Head of caudate nucleus (tissue), 42 donors: ENCODE measurements at regions not wholly inside any gene's neighbourhood (a gene's known extent, or its start where the extent isn't known, plus 50 kb on each side); places are given as distances from the start of the nearest gene placed in this dataset.
"Not testable (repeated sequence)": the region's sequence is repeated elsewhere in the genome, so short reads cannot be mapped to it uniquely, and the experiment has no call there.

Experiments used
- DNase-seq, 42 donors: peaks; one replicate each; pipeline versions ENCODE4 v3.0.0 to v3.0.0-alpha.2; 2020 to 2021; ENCODE audit warnings: mixed read lengths in 7 of 42
- intact Hi-C: fragments of 100-400 bp; cut with DNase I; formaldehyde crosslinking; loops from one replicate; pipeline ENCODE4 v1.15.0; 2022

DNA sequence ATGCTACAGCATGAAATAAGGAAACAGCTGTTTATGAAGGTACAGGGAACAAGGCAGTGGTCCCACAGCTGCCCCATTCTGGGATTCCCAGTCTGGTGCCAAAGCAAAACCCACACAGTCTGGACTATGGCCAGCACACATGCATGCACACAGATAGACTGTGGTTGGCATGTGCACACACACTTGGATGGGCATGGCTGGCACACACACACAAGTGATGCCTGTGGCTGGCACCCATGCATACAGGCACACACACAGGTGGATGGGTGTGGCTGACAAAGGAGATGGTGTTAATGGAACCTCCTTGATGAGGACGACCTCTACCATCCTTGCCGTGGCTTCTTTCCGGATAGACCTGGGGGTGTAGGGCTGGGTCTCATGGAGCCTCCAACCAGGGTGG is 114.0 kb upstream of the LYZL2 start:
- no peak for DNase-seq
- intact Hi-C loops, result no loop called here

DNA sequence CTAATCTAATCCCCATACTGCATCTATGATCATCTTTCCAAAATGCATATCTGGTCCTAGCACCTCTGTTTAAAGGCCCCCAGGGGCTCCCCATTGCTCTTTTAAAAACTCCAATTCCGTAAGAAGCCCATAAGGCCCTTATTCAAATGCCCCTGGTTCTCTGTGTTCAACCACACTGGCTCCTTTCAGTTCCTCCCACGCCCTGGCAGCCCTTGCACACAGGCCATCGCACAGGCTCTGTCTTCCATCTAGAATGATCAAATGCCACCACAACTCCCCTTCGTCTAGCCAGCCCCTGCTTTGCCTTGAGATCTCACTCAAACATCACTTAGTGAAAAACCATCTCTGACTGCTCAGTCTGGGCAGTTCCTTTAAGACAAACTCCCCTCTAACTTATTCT is 112.9 kb upstream of the LYZL2 start:
- intact Hi-C loops, result no loop called here
- DNase-seq, result no peak

DNA sequence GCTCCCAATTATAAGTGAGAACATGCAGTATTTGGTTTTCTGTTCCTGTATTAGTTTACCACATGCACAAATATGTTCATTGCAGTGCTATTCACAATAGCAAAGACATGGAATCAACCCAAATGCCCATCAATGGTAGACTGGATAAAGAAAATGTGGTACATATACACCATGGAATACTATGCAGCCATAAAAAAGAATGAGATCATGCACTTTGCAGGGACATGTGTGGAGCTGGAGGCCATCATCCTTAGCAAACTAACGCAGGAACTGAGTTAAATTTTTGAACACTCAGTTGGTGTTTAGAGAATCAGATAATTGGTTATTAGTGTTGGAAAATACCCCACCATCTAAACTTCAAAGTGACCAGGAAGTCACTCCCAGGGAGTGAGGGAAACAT is 111.2 kb upstream of the LYZL2 start:
- DNase-seq, intact Hi-C loops: not testable (repeated sequence)

DNA sequence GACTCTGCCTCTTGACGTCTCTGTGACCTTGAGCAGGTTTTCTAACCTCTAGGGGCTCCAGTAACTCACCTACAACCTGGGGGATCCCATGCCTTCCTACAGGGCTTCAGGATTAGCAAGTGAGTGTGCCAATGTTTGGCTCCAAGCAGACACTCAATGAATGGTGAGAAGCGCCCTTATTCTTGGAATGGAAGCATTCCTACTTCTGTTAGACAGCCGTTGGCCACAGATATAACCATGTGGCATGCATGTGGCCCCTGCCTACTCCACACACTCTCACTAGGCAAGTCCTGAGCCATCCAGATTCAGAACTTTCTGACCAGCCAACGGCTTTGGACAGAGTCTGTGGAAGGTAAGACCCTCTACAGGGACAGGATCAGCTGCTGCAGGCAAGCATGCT is 108.9 kb upstream of the LYZL2 start:
- DNase-seq, result no peak
- intact Hi-C loops, result no loop called here

DNA sequence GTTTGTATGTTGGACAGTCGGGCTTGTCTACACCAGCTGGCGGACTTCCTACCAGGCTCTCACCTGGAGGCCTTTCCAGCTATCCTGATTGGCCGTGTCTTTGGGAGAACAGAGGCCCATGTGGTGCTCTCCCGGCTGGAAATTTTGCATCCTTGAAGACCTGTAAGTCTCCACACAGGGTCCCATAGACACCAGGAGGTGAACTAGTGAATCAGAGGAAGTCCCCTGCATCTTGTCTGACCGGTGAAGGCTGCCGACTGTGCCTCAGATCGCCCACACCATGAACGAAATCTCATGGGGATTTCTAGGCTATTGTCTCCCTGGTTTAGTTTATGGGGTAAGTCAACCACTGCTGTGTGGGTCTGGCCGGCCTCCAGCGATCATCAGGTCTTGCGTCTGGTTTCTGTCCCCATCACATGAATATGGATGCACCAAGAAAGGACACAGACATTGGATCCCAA is 108.4 kb upstream of the LYZL2 start:
- intact Hi-C loops, result no loop called here
- DNase-seq, result no peak

DNA sequence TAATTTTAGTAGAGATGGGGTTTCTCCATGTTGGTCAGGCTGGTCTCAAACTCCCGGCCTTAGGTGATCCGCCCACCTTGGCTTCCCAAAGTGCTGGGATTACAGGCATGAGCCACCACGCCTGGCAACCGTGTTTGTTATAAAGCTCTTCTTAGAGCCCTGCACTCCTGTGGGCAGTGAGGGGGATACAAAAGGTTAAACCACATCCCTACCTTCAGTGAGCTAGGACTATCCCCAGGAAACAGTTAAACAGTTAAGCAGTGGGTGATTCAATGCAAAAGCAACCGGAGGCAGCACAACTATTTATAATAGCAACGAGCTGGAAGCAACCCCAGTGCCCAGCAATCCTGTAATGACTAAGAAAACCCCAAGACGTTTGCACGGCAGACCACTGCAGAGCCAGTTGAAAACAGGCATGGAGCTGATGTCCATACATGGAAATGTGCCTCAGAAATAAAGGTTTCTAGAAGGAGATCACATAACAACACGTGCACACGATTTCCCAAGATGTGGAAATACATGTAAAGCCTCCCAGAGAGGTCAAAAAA is 107.2 kb upstream of the LYZL2 start:
- intact Hi-C loops, result no loop called here
- no peak for DNase-seq

DNA sequence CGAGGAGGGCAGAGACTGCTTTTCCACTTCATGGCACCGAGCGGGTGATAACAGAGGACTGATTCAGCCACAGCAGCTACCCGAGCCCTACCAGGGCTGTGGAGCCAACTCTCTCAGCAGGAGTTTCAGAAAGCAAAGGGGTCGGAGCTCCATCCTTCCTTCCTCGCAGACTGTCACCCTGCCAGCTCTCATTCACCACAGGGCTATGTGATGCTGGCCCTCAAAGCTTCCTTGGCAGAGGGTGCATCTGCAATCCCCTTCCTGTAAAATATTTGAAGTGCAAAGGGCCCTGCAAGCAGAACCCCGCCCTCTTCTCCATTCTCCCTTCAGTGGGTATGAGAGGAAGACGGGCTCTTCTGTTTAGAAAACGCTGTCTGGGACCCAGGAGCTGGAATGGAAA is 105.3 kb upstream of the LYZL2 start:
- DNase-seq, result no peak

DNA sequence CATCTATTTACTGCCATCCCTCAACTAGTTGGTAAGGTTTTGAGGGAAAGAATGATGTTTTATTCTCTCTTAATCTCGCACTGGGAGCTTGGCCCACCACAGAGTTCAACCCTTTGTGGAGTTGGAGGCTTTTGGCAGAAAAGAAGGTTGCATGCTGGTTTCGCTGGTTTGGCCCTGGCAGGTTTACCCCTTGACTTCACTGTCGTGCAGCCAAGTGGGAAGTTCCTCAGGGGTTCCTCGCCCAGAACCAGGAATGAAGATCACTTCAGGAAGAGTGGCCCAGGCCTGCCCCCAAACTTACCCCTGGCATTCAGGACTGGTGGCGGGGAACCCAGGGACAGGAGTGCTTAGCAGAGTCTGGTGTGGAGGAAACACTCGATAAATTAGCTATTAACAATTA is 103.1 kb upstream of the LYZL2 start:
- intact Hi-C loops, result no loop called here
- no peak for DNase-seq

More for the DNA sequence above, 105.3 kb upstream of the LYZL2 start:
- intact Hi-C loops, result no loop called here

DNA sequence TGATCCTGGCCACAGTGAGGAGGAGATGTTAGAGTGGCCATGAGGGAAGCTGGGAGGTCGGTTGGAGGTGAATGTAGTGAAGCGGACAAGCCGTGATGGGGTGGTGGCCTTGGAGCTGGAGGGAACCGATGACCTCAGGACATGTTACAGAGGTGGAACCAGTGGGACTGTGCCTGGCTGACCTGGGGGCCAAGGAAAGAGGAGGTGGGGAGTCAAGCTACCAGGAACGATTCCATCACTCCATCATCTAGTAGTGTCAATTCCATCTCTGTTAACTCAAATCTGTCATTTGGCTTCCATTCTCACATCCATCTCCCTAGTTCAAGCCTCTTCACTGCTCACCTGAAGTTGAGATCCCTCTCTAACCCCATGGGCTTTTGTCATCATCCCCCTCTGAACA is 102.4 kb upstream of the LYZL2 start:
- intact Hi-C loops, result no loop called here

DNA sequence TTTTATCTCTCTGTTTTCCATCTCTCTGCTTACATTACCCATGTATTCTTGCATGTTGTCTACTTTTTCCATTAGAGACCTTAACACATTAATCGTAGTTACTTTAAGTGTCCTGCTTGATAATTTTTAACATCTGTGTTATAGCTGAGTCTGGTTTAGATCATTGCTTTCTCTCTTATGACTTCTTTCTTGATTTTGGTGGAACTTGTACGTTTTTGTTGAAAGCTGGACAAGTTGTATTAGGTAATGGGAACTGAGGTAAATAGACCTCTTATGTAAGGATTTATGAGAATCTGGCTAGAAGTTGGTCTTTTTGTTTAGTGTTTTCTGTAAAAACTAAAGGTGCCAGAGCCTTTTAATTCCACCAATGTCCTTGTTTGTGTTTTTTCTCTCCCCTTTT is 100.8 kb upstream of the LYZL2 start:
- no peak for DNase-seq
- intact Hi-C loops, result no loop called here

More for the DNA sequence above, 102.4 kb upstream of the LYZL2 start:
- no peak for DNase-seq

DNA sequence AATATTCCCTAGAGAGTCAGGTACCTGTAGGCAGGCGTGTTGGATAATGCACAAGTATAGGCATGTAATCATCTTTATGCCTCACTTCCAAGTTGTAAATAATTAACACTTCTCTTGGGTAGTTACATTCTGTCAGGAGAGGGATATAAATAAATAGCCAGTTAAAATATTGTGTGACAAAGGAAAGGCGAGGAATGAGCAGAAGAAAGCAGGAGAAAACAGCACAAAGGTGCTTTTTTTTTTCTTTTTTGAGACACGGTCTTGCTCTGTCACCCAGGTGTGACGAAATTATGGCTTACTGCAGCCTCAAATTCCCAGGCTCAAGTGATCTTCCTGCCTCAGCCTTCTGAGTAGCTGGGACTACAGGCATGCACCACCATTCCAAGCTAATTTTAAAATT is 99.2 kb upstream of the LYZL2 start:
- no peak for DNase-seq
- intact Hi-C loops, result loop anchor here (5.0 kb wide), 1 partner anchor 1079 kb away; no protein-coding TSS in a partner anchor

DNA sequence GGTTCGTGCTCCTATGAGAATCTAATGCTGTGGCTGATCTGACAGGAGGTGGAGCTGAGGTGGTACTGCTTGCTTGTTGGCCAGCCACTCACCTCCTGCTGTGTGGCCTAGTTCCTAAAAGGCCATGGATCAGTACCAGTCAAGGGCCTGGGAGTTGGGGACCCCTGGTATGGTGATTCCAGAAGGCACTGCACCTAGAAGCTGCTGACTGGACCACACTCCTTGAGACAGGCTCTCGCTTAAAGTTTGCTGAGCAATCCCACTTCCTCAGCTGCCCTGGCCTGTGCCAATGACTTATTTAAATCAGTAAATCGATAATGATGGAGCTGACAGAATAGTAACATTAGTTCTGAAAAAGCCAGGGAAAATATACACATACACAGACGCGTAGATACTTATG is 98.6 kb upstream of the LYZL2 start:
- no peak for DNase-seq
- intact Hi-C loops, result loop anchor here (5.0 kb wide), 1 partner anchor 1079 kb away; no protein-coding TSS in a partner anchor

DNA sequence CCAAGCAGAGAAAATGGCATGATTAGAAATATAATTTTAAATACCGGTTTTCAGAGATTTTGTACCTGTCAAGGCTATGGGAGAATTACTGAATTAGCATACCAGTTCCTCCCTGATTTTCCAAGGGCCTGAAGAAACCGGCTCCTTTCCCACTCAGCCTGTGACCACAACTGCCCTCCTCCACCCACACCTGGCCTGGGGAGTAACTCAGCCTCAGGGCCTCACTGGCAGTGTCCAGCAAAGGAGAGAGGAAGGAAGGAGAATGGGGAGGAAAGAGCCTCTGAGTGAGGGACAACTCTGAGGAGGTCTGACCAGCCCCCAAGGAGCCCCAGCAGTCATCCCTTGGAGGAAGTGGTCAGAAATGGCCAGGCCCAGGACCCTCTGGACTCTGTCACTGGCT is 98.0 kb upstream of the LYZL2 start:
- intact Hi-C loops, result loop anchor here (5.0 kb wide), 1 partner anchor 1080 kb away; no protein-coding TSS in a partner anchor
- no peak for DNase-seq

DNA sequence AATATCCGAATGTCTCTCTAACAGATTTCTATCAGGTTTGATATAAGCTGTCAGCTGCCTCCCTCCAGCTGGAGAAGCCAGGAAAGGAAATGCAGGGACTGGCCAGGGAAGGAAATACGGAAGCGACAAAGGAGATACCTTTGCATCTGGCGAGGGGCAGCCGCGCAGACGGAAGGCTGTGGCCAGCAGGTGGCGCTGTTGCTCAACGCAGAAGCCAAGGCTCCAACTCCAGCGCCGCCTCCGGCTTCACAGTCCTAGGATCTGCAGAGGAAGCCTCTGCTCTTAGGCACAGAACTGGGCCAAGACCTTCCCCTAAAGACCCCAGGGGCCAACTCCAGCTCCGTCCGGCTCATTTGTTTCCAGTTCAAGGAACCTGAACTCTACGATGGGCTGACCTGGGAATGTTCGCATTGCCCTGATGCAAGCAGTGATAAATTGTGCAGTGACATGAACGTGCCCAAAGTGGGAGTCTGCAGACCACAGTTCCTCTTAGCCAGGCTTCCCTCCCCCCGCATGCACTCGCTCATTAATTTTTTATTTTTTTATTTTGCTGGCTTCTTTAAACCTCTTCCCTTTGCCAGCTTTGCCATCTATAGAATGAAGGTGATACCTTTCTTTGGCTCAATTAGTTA is 97.3 kb upstream of the LYZL2 start:
- intact Hi-C loops, result loop anchor here (5.0 kb wide), 1 partner anchor 1080 kb away; no protein-coding TSS in a partner anchor
- DNase-seq, result peak; percentile 68 to 96 (median 88)

DNA sequence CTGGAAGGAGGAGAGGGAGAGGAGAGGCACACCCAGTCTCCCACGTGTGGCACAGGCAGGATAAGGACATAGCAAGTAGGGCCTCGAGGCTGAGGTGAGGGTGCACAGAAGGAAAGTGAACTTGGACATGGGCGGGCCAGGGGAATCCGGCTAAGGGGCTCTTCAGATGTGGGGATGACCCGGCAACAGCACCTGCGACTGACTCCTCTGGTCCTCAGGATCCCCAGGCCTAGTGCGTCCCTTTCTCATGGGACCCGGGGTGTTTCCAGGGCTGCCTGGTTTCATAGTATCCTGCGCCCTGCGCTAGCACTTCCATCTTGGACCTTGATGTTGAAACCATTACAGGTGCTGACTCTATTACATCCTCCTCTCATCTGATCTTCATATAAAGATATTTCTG is 96.1 kb upstream of the LYZL2 start:
- intact Hi-C loops, result loop anchor here (5.0 kb wide), 1 partner anchor 1082 kb away; no protein-coding TSS in a partner anchor
- DNase-seq, result no peak

DNA sequence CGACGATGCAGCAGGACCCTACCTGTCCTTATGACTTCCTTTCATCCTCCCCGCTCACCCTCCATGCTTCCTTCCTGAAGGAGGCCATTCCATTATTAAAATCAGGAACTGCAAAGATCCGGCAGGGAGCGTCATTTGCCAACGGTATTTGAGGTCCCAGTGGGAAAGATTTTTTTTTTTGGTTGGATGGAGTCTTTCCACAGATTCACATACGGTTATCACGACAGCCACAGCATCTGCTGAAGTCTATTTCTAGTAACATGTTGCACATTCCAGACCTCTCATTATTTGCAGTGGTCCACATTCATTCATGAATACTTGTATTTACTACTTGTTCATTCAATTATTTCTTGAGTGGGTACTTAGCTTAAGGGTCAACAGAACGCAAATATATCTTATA is 94.7 kb upstream of the LYZL2 start:
- intact Hi-C loops, result no loop called here
- peak in 1 of 42 donors; percentile 27 for DNase-seq

DNA sequence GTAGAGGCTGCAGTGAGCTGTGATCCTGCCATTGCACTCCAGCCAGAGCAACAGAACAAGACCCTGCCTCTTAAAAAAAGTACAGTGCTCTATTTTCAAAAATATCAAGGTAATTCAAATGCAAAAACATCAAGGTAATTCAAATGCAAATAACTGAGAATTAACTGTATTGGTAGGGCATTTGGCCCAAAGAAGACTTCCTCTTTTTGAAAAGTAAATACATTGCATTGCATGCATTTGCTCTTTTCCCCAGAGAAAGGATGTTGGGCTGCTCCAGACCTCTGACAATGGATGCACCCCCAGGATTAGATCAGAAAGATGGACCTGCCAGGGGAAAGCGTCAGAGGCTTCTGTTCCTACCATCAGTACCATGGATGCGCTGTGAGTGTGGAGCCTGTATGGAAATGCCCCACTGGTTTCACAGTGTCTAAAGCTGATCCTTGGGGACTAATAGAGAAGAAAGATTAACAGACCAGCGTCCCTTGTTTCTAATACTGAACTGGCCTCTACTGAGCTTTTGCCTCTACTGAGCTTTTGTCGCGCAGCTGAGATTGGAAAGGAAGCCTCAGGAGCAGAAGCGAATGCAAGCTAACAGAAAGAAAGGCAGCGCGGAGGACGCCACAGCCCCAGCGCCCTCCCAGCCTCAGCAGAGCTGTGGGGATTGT is 93.5 kb upstream of the LYZL2 start:
- peak in 1 of 42 donors; percentile 26 for DNase-seq
- intact Hi-C loops, result no loop called here

DNA sequence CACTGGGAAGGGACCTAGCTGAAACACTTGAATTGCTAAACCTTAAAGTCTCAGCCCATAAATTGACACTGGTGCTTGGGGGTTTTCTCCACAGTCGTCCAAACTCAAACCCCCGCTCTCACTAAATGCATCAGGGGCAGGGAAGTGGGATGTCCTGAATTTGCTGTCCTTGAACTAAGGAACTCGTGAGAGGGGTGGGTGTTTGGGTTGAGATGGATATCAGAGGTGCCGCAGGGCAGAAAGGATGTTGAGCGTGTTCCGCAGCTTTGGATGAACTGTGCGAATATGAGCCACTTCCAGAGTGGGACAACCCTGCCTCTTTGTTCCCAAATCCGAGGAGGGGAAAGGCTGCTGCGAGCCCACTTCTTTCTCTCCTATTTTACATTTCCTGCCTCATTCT is 90.3 kb upstream of the LYZL2 start:
- DNase-seq, result peak in 1 of 42 donors; percentile 29
- intact Hi-C loops, result no loop called here

DNA sequence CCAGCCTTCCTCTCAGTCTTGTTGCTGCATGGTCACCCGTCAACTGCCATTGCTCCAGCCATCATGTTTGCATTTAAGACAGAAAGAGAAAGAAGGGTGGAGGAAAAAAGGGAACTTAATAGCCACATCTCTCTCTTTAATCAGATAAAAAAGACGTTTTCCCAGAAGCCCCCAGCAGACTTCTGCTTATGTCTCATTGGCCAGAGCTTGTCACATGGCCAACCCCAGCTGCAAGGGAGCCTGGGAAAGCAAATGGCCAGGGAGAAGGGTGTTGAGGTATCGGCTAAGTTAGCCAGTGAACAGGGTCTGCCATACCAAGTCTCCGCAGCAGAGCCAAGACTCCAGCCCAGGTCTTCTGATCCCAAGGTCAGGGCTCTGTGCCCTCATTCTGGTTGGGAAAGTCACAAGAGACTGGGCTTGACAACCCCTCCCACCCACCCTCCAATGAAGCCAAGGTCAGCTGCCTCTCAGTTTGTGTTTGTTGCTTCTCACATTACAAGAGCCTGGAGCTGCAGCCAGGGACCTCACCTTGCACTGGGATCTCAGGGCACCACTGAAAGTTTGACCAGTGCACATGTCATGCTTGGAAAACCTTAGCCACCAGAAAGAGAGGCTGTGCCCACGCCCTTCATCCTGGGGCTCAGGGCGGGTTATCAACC is 80.3 kb upstream of the LYZL2 start:
- intact Hi-C loops, result no loop called here
- no peak for DNase-seq

DNA sequence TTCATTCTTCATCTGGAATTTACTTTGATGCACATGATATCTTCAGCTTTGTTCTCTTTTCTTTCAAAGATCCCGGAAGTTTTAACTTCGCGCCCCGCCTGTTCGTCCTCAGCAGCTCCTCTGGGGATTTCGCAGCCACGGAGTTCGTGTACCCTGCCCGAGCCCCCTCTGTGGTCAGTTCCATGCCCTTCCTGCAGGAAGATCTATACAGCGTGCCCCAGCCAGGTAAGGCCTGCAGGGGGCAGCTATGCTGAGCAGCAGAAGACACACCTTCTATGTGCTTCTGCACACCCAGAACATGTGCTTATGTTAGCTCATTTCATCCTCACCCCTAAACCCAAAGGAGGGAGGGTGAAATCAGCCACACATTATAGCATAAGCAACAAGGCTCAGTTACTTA is 79.7 kb upstream of the LYZL2 start:
- intact Hi-C loops, result no loop called here
- DNase-seq, result no peak
